ENCODE measurements at regions not wholly inside any gene's neighbourhood (a gene's known extent, or its start where the extent isn't known, plus 50 kb on each side); places are given as distances from the start of the nearest gene placed in this dataset.

- Mint-ChIP-seq H3K4me3 (no peak overlapping the region), H3K36me3 (no peaks in the 10 kb centered on the region), H3K9me3 (peaks cover 10% of the 10 kb centered on the region; the same call in 1 of the 2 replicates), H3K27ac (no peak overlapping the region), H3K27me3 (ENCODE audit: low read depth) (no peaks in the 10 kb centered on the region; the same call in 1 of the 2 replicates), H3K4me1 (peaks cover 5% of the 10 kb centered on the region)
- TF ChIP-seq NR3C1 (CRISPR knock-in tag; conservative IDR thresholded peaks at IDR 0.05; ENCODE audit: low read depth) (no peak), ZNF671 (CRISPR knock-in tag; IDR thresholded peaks at IDR 0.05) (no peak)
- ATAC-seq (no peak), DNase-seq (ENCODE audit: low spot score) (no peak)
- ChIA-PET CTCF (interaction anchor here (1.0 kb wide), 1 partner anchor 38 kb away, joined by 4 read pairs; no protein-coding TSS in a partner anchor), POLR2A (interaction anchor here (0.5 kb wide), 1 partner anchor 158 kb away, joined by 7 read pairs; no protein-coding TSS in a partner anchor)
Measured at GRCh38 chr17:77854083-77854758, 104.3 kb upstream of the TNRC6C start.

GRCh38 chr17:77854759-77855745, 103.5 kb upstream of the TNRC6C start:
- H3K36me3 Mint-ChIP-seq: no peaks in the 10 kb centered on the region
- no peaks in the 10 kb centered on the region; the same call in 1 of the 2 replicates for H3K27me3 Mint-ChIP-seq (ENCODE audit: low read depth)
- ChIA-PET CTCF (interaction anchor here (1.0 kb wide), 1 partner anchor 38 kb away, joined by 4 read pairs; no protein-coding TSS in a partner anchor), POLR2A (interaction anchor here (0.5 kb wide), 1 partner anchor 159 kb away, joined by 7 read pairs; no protein-coding TSS in a partner anchor)
- no peak for ATAC-seq
- no peak for DNase-seq (ENCODE audit: low spot score)
- H3K9me3 Mint-ChIP-seq: peaks cover 10% of the 10 kb centered on the region; the same call in 1 of the 2 replicates
- TF ChIP-seq SOX15 (CRISPR knock-in tag; IDR thresholded peaks at IDR 0.05): no peak
- H3K27ac Mint-ChIP-seq: no peak overlapping the region
- H3K4me1 Mint-ChIP-seq: peaks cover 5% of the 10 kb centered on the region
- H3K4me3 Mint-ChIP-seq: no peak overlapping the region

GRCh38 chr17:77856551-77857305, 101.8 kb upstream of the TNRC6C start:
- Mint-ChIP-seq H3K27ac (no peak overlapping the region), H3K27me3 (ENCODE audit: low read depth) (no peaks in the 10 kb centered on the region; the same call in 1 of the 2 replicates), H3K4me3 (no peak overlapping the region), H3K9me3 (peaks cover 10% of the 10 kb centered on the region; the same call in 1 of the 2 replicates), H3K4me1 (peaks cover 5% of the 10 kb centered on the region), H3K36me3 (no peaks in the 10 kb centered on the region)
- DNase-seq (ENCODE audit: low spot score): no peak
- ChIA-PET CTCF (interaction anchor here (1.0 kb wide), 1 partner anchor 36 kb away, joined by 4 read pairs; no protein-coding TSS in a partner anchor), POLR2A (no interaction called here)
- ATAC-seq: no peak
- TF ChIP-seq ZNF219 (CRISPR knock-in tag; IDR thresholded peaks at IDR 0.05; ENCODE audit: borderline replicate concordance) (no peak), ETV6 (CRISPR knock-in tag; IDR thresholded peaks at IDR 0.05) (no peak), PRRX2 (CRISPR knock-in tag; IDR thresholded peaks at IDR 0.05) (no peak), TEAD1 (CRISPR knock-in tag; IDR thresholded peaks at IDR 0.05) (no peak)

GRCh38 chr17:77857306-77857555, 101.3 kb upstream of the TNRC6C start:
- DNase-seq (ENCODE audit: low spot score): no peak
- POLR2A ChIA-PET: no interaction called here
- CTCF ChIA-PET: interaction anchor here (1.0 kb wide), 1 partner anchor 35 kb away, joined by 4 read pairs; no protein-coding TSS in a partner anchor
- H3K4me3 Mint-ChIP-seq: no peak overlapping the region
- H3K36me3 Mint-ChIP-seq: no peaks in the 10 kb centered on the region
- peaks cover 5% of the 10 kb centered on the region for H3K4me1 Mint-ChIP-seq
- H3K27me3 Mint-ChIP-seq (ENCODE audit: low read depth): no peaks in the 10 kb centered on the region; the same call in 1 of the 2 replicates
- H3K27ac Mint-ChIP-seq: no peak overlapping the region
- no peak for ATAC-seq
- H3K9me3 Mint-ChIP-seq: peaks cover 10% of the 10 kb centered on the region; the same call in 1 of the 2 replicates
- TF ChIP-seq SP1 (CRISPR knock-in tag; conservative IDR thresholded peaks at IDR 0.05) (no peak), ZSCAN18 (CRISPR knock-in tag; IDR thresholded peaks at IDR 0.05) (no peak), ZNF671 (CRISPR knock-in tag; IDR thresholded peaks at IDR 0.05) (no peak), PREB (CRISPR knock-in tag; IDR thresholded peaks at IDR 0.05; ENCODE audit: borderline replicate concordance) (no peak), ZNF512 (CRISPR knock-in tag; IDR thresholded peaks at IDR 0.05; ENCODE audit: borderline replicate concordance) (no peak), E2F5 (CRISPR knock-in tag; IDR thresholded peaks at IDR 0.05) (no peak), ATF1 (CRISPR knock-in tag; IDR thresholded peaks at IDR 0.05) (no peak), ELF4 (CRISPR knock-in tag; IDR thresholded peaks at IDR 0.05; ENCODE audit: low read depth) (no peak), E2F4 (CRISPR knock-in tag; IDR thresholded peaks at IDR 0.05; ENCODE audit: borderline replicate concordance, low read depth) (no peak), ZNF138 (CRISPR knock-in tag; conservative IDR thresholded peaks at IDR 0.05) (no peak)

Measured in WTC11 (cell line).